Naive thymus-derived CD4-positive, alpha-beta T cell (primary cell): ENCODE measurements at regions not wholly inside any gene's neighbourhood (a gene's known extent, or its start where the extent isn't known, plus 50 kb on each side); places are given as distances from the start of the nearest gene placed in this dataset.

Experiments
- ATAC-seq: fragments of 150-1000 bp; cut with Tn5 transposase; 2 replicates; pipeline ENCODE4 v1.10.0; 2021; ENCODE audit warnings: mild to moderate bottlenecking, moderate library complexity
- CTCF ChIA-PET: fragments of 350-600 bp; sonication (Branson Sonifier 250); formaldehyde crosslinking; loops from one replicate; lab custom pipeline; 2021; ENCODE audit warnings: antibody characterized with exemption; lab: Charles Lee
- POLR2A ChIA-PET: fragments of 350-600 bp; sonication (Branson Sonifier 250); formaldehyde crosslinking; loops from one replicate; lab custom pipeline; 2021; ENCODE audit warnings: antibody characterized with exemption, inconsistent platforms; lab: Charles Lee
- DNase-seq, 9 donors: peaks; one replicate each; pipeline versions ENCODE4 v3.0.0 to v3.0.0-alpha.2; 2020 to 2022; ENCODE audit warnings: mixed read lengths in 1 of 9
- H3K27ac ChIP-seq: one replicate; pipeline ENCODE4 v1.7.0; 2013; ENCODE audit warnings: mild to moderate bottlenecking, low read depth, low read length, moderate library complexity
- H3K27me3 ChIP-seq, 2 donors: one replicate each; pipeline ENCODE4 v1.7.0; 2013; ENCODE audit warnings: low read length in 2 of 2, mild to moderate bottlenecking in 2 of 2, moderate library complexity in 2 of 2; ENCODE audit not compliant: control insufficient read depth in 2 of 2, insufficient read depth in 2 of 2
- H3K36me3 ChIP-seq, 3 experiments: 1 replicate in 2 of 3; 2 replicates in 1 of 3; pipeline ENCODE4 v1.7.0; 2013; ENCODE audit warnings: low read length in 3 of 3, mild to moderate bottlenecking in 3 of 3, moderate library complexity in 1 of 3; ENCODE audit not compliant: insufficient read depth in 3 of 3, control insufficient read depth in 2 of 3
- H3K4me1 ChIP-seq, 2 donors: one replicate each; pipeline ENCODE4 v1.7.0; 2013; ENCODE audit warnings: low read length in 2 of 2, mild to moderate bottlenecking in 2 of 2, moderate library complexity in 1 of 2; ENCODE audit not compliant: control insufficient read depth in 2 of 2, insufficient read depth in 2 of 2
- H3K4me3 ChIP-seq: 2 replicates; pipeline ENCODE4 v1.7.0; 2013; ENCODE audit warnings: mild to moderate bottlenecking, low read length
- H3K9me3 ChIP-seq, 3 experiments: 1 replicate in 2 of 3; 2 replicates in 1 of 3; pipeline ENCODE4 v1.7.0; 2013; ENCODE audit warnings: low read length in 3 of 3; ENCODE audit not compliant: control insufficient read depth in 2 of 3
- H3K27ac Mint-ChIP-seq, 9 donors: one replicate each; pipeline ENCODE4 v1.8.0; 2020 to 2022; ENCODE audit warnings: mixed read lengths in 9 of 9, mild to moderate bottlenecking in 8 of 9, moderate library complexity in 5 of 9, inconsistent platforms in 2 of 9
- H3K27me3 Mint-ChIP-seq, 5 donors: one replicate each; pipeline ENCODE4 v1.8.0; 2021 to 2022; ENCODE audit warnings: mixed read lengths in 5 of 5, mild to moderate bottlenecking in 1 of 5
- H3K36me3 Mint-ChIP-seq, 5 donors: one replicate each; pipeline ENCODE4 v1.8.0; 2020 to 2022; ENCODE audit warnings: mixed read lengths in 5 of 5, mild to moderate bottlenecking in 3 of 5, inconsistent platforms in 1 of 5
- H3K4me1 Mint-ChIP-seq, 7 donors: one replicate each; pipeline ENCODE4 v1.8.0; 2020 to 2022; ENCODE audit warnings: mixed read lengths in 7 of 7, mild to moderate bottlenecking in 3 of 7, inconsistent platforms in 1 of 7
- H3K4me3 Mint-ChIP-seq, 10 donors: one replicate each; pipeline ENCODE4 v1.8.0; 2020 to 2022; ENCODE audit warnings: mild to moderate bottlenecking in 10 of 10, mixed read lengths in 10 of 10, moderate library complexity in 6 of 10, inconsistent platforms in 2 of 10
- H3K9me3 Mint-ChIP-seq, 11 donors: one replicate each; pipeline ENCODE4 v1.8.0; 2020 to 2022; ENCODE audit warnings: mixed read lengths in 11 of 11, mild to moderate bottlenecking in 4 of 11, inconsistent platforms in 1 of 11, moderate library complexity in 1 of 11
- intact Hi-C, 2 donors: fragments of 100-400 bp; cut with micrococcal nuclease; formaldehyde crosslinking; loops; one replicate each; pipeline ENCODE4 v1.15.1; 2023

- Mint-ChIP-seq H3K36me3 (no peaks in the 10 kb centered on the region), H3K4me3 (no peak overlapping the region), H3K27me3 (peaks cover 4 to 41% (median 22%) of the 10 kb centered on the region in 5 donors), H3K9me3 (peaks cover 0 to 9% (median 0%) of the 10 kb centered on the region in 11 donors), H3K27ac (no peak overlapping the region), H3K4me1 (peaks cover 0 to 1% (median 0%) of the 10 kb centered on the region in 7 donors)
- Histone ChIP-seq H3K4me1 (no peaks in the 10 kb centered on the region), H3K36me3 (no peaks in the 10 kb centered on the region), H3K4me3 (no peak overlapping the region), H3K27ac (no peak overlapping the region), H3K9me3 (no peaks in the 10 kb centered on the region), H3K27me3 (no peaks in the 10 kb centered on the region)
- ATAC-seq = no peak
- POLR2A ChIA-PET = no interaction called here
- intact Hi-C loops = no loop called here
- no peak for DNase-seq
- CTCF ChIA-PET = no interaction called here
Measured at GRCh38 chr20:41881466-41882046, 263.4 kb upstream of the CHD6 start.

DNA sequence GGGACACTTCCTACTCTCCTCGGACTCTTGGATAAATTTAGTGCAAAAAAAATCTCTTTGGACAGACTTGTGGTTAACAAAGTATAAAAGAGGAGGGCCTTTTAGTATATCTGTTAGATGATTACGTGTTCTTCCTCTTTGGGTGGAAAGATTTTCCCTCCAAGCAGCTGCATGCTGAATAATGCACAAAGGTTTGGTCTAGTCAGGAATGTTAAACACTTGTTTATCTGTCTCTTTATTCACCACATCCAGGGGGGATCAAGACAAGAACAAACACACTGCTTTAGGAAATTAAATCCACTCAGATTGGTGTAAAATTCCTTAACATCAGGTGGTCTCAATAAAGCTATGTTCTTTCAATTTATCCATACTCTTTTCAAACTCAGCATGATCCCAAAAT lies 260.9 kb upstream of the CHD6 start:
- no peaks in the 10 kb centered on the region for H3K36me3 Mint-ChIP-seq
- peaks cover 0 to 1% (median 0%) of the 10 kb centered on the region in 7 donors for H3K4me1 Mint-ChIP-seq
- Histone ChIP-seq H3K27me3 (no peaks in the 10 kb centered on the region), H3K27ac (no peak overlapping the region), H3K4me3 (no peak overlapping the region), H3K9me3 (no peaks in the 10 kb centered on the region), H3K36me3 (no peaks in the 10 kb centered on the region), H3K4me1 (no peaks in the 10 kb centered on the region)
- intact Hi-C loops = no loop called here
- H3K9me3 Mint-ChIP-seq = peaks cover 0 to 9% (median 0%) of the 10 kb centered on the region in 11 donors
- peaks cover under 1 to 33% (median 17%) of the 10 kb centered on the region in 5 donors for H3K27me3 Mint-ChIP-seq
- no peak overlapping the region for H3K27ac Mint-ChIP-seq
- H3K4me3 Mint-ChIP-seq = no peak overlapping the region
- ChIA-PET CTCF (no interaction called here), POLR2A (no interaction called here)
- no peak for ATAC-seq
- no peak for DNase-seq

DNA sequence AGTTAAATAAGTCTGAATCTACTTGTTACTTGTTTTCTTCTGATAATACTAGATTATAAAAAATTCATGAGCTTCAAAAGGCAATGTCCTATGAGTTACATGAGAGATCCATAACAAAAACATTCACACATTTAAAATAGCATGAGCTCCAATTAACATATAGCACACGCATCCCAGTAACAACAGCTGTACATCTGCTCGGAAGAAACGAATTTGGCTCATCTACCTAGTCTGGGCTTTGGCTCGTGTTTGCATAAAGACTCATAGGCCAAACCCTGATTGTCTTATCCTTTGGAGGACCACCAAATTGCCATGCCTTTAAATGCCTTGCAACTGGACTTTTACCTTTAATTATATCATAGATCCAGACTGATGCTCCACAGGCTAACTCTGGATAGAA lies 259.7 kb upstream of the CHD6 start:
- Mint-ChIP-seq H3K36me3 (no peaks in the 10 kb centered on the region), H3K9me3 (peaks cover 0 to 5% (median 0%) of the 10 kb centered on the region in 11 donors), H3K4me3 (no peak overlapping the region), H3K27me3 (peaks cover 0 to 30% (median 14%) of the 10 kb centered on the region in 5 donors), H3K4me1 (peaks cover 0 to 1% (median 0%) of the 10 kb centered on the region in 7 donors), H3K27ac (no peak overlapping the region)
- H3K4me1 ChIP-seq = no peaks in the 10 kb centered on the region
- H3K27ac ChIP-seq = no peak overlapping the region
- ATAC-seq (no peak), DNase-seq (no peak)
- intact Hi-C loops = no loop called here
- ChIA-PET POLR2A (no interaction called here), CTCF (no interaction called here)
- no peaks in the 10 kb centered on the region for H3K9me3 ChIP-seq
- H3K27me3 ChIP-seq = no peaks in the 10 kb centered on the region
- no peaks in the 10 kb centered on the region for H3K36me3 ChIP-seq
- no peak overlapping the region for H3K4me3 ChIP-seq

DNA sequence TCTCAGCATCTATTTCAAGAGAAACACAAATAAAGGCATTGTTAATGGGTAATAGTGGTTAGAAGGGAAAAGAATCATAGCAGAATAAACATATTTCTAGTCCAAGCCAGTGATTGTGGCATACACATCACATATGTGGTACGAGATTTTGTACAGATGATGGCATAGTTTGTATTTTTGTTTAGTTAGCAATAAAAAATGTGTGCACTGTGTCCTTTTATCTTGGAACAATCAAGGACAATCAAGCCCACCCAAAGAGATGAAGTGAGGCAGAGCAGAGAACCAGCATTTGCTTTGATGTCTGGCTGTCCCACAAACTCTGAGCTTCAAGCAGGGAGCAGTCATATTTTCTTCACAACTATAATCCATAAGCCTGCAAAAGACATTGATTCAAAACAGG lies 256.5 kb upstream of the CHD6 start:
- CTCF ChIA-PET = no interaction called here
- H3K27ac Mint-ChIP-seq = no peak overlapping the region

GRCh38 chr20:41872930-41873329 lies 254.8 kb upstream of the CHD6 start:
- no peak for ATAC-seq
- no peak for DNase-seq
- intact Hi-C loops = no loop called here
- H3K4me1 ChIP-seq = no peaks in the 10 kb centered on the region
- POLR2A ChIA-PET = no interaction called here
- H3K27me3 Mint-ChIP-seq = peaks cover 0 to 39% (median 23%) of the 10 kb centered on the region in 5 donors
- H3K4me1 Mint-ChIP-seq = no peaks in the 10 kb centered on the region
- no peak overlapping the region for H3K4me3 ChIP-seq
- H3K27ac Mint-ChIP-seq = no peak overlapping the region
- peaks cover 0 to 23% (median 10%) of the 10 kb centered on the region in 11 donors for H3K9me3 Mint-ChIP-seq
- H3K27ac ChIP-seq = no peak overlapping the region
- no peaks in the 10 kb centered on the region for H3K36me3 ChIP-seq
- no peaks in the 10 kb centered on the region for H3K36me3 Mint-ChIP-seq
- H3K27me3 ChIP-seq = no peaks in the 10 kb centered on the region
- H3K4me3 Mint-ChIP-seq = no peak overlapping the region
- CTCF ChIA-PET = no interaction called here
- no peaks in the 10 kb centered on the region for H3K9me3 ChIP-seq

More for the DNA sequence above, 256.5 kb upstream of the CHD6 start:
- H3K4me1 Mint-ChIP-seq = no peaks in the 10 kb centered on the region
- H3K4me3 Mint-ChIP-seq = no peak overlapping the region
- Histone ChIP-seq H3K27me3 (no peaks in the 10 kb centered on the region), H3K4me3 (no peak overlapping the region), H3K9me3 (no peaks in the 10 kb centered on the region), H3K36me3 (no peaks in the 10 kb centered on the region), H3K4me1 (no peaks in the 10 kb centered on the region), H3K27ac (no peak overlapping the region)
- no peaks in the 10 kb centered on the region for H3K36me3 Mint-ChIP-seq
- no peak for ATAC-seq
- POLR2A ChIA-PET = no interaction called here
- H3K9me3 Mint-ChIP-seq = peaks cover 0 to 13% (median 7%) of the 10 kb centered on the region in 11 donors
- no peak for DNase-seq
- H3K27me3 Mint-ChIP-seq = peaks cover 0 to 43% (median 18%) of the 10 kb centered on the region in 5 donors
- intact Hi-C loops = no loop called here

DNA sequence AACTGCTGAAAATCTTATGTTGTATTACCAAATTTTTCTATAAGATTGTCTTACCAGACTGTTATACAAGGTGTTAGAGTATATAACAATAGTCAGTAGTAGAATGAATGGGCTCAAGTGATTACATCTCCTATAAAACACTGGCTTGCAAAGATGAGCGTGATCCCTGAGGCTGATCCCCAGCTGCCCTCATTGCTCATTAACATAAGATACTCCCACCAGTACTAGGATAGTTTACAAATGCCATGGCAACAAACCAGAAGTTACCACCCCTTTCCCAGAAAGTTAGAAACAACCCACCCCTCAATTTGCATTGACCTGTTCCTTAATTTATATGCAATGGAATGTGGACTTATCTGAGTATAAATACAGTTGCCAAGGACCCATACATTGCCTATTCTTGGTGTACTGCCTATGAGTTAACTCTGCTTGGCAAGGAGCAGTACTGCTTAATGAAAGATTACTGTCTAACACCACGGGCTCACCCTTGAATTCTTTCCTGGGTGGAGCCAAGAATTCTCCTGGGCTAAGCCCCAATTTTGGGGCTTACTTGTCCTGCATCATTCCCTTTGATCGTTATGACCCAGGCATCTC lies 252.8 kb upstream of the CHD6 start:
- Mint-ChIP-seq H3K27me3 (peaks cover 0 to 36% (median 28%) of the 10 kb centered on the region in 5 donors), H3K9me3 (peaks cover 2 to 29% (median 13%) of the 10 kb centered on the region in 11 donors), H3K4me1 (no peaks in the 10 kb centered on the region), H3K36me3 (no peaks in the 10 kb centered on the region), H3K27ac (no peak overlapping the region), H3K4me3 (no peak overlapping the region)
- DNase-seq = no peak
- Histone ChIP-seq H3K36me3 (no peaks in the 10 kb centered on the region), H3K4me1 (no peaks in the 10 kb centered on the region), H3K4me3 (no peak overlapping the region), H3K9me3 (no peaks in the 10 kb centered on the region), H3K27ac (no peak overlapping the region), H3K27me3 (no peaks in the 10 kb centered on the region)
- ChIA-PET POLR2A (no interaction called here), CTCF (no interaction called here)
- intact Hi-C loops = no loop called here
- no peak for ATAC-seq

DNA sequence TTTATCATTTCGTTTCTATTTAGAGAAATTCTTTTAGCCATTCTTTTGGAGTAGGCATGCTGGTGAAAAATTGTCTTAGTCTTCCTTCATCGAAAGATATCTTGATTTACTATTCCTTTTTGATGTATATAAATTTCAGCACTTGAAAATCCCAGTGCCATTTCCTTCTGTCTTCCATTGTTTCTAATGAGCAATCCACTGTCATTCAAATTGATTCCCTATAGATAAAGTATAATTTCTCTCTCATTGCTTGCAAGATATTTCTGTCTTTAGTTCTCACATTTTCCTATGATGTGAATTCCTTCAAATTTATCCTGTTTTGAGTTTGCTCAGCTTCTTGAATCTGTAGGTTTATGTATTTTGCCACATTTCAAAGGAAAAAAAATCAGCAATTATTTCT lies 251.1 kb upstream of the CHD6 start:
- no peaks in the 10 kb centered on the region for H3K36me3 Mint-ChIP-seq
- no peak overlapping the region for H3K4me3 ChIP-seq
- no peaks in the 10 kb centered on the region for H3K9me3 ChIP-seq
- no peaks in the 10 kb centered on the region for H3K36me3 ChIP-seq
- H3K4me3 Mint-ChIP-seq = no peak overlapping the region
- peaks cover 2 to 29% (median 13%) of the 10 kb centered on the region in 11 donors for H3K9me3 Mint-ChIP-seq
- DNase-seq (no peak), ATAC-seq (no peak)
- no peaks in the 10 kb centered on the region for H3K4me1 ChIP-seq
- H3K27me3 ChIP-seq = no peaks in the 10 kb centered on the region
- CTCF ChIA-PET = no interaction called here
- H3K27ac ChIP-seq = no peak overlapping the region
- no peaks in the 10 kb centered on the region for H3K4me1 Mint-ChIP-seq
- peaks cover 0 to 40% (median 27%) of the 10 kb centered on the region in 5 donors for H3K27me3 Mint-ChIP-seq
- POLR2A ChIA-PET = no interaction called here
- intact Hi-C loops = no loop called here
- no peak overlapping the region for H3K27ac Mint-ChIP-seq
